Body of pancreas (tissue), 4 donors: ENCODE measurements at regions not wholly inside any gene's neighbourhood (a gene's known extent, or its start where the extent isn't known, plus 50 kb on each side); places are given as distances from the start of the nearest gene placed in this dataset.

Experiments
- ATAC-seq: fragments of 150-250 bp; one replicate; pipeline ENCODE4 v1.9.1; 2016
- DNase-seq, 4 donors: peaks; one replicate each; pipeline ENCODE4 v3.0.0-alpha.2; 2019
- H3K27ac ChIP-seq, 4 donors: fragments of 200-600 bp; sonication (generic); 1 replicate in 3 of 4; 2 replicates in 1 of 4; pipeline versions ENCODE4 v1.5.1 to v1.6.1; 2016 to 2019; ENCODE audit warnings: mild to moderate bottlenecking in 1 of 4, mixed read lengths in 1 of 4, moderate library complexity in 1 of 4
- H3K27me3 ChIP-seq, 2 donors: fragments of 200-600 bp; sonication (generic); one replicate each; pipeline ENCODE4 v1.6.0; 2016; ENCODE audit warnings: mild to moderate bottlenecking in 1 of 2
- H3K36me3 ChIP-seq, 2 donors: fragments of 200-600 bp; sonication (generic); replicated peaks in 1 of 2; 2 replicates each; pipeline ENCODE4 v1.5.1; 2016; ENCODE audit warnings: low read depth in 2 of 2; ENCODE audit not compliant: insufficient read depth in 1 of 2
- H3K4me1 ChIP-seq: fragments of 200-600 bp; sonication (generic); one replicate; pipeline ENCODE4 v1.6.0; 2016
- H3K4me3 ChIP-seq, 2 donors: fragments of 200-600 bp; sonication (generic); 1 replicate in 1 of 2; 2 replicates in 1 of 2; pipeline ENCODE4 v1.5.1; 2016 to 2019
- H3K9me3 ChIP-seq, 3 donors: fragments of 200-600 bp; sonication (generic); 1 replicate in 2 of 3; 2 replicates in 1 of 3; pipeline ENCODE4 v1.5.1; 2016
- CTCF ChIP-seq, 7 experiments: fragments of 450-650 bp in 4 of 7; fragments of 200-600 bp in 3 of 7; sonication (generic) in 3 of 7; IDR thresholded peaks; one replicate each; pipeline ENCODE4 v1.5.1; 2016 to 2019; ENCODE audit warnings: antibody characterized with exemption in 7 of 7
- POLR2A ChIP-seq, 3 donors: fragments of 450-650 bp; IDR thresholded peaks; one replicate each; pipeline ENCODE4 v1.6.1; 2016; ENCODE audit warnings: antibody characterized with exemption in 3 of 3, mild to moderate bottlenecking in 2 of 3
- WGBS, 2 donors: methylation state at CpG; one replicate each; pipeline ENCODE4 v1.1.5; 2017; 5-methylcytosine and 5-hydroxymethylcytosine counted together
- intact Hi-C: fragments of 100-400 bp; cut with DNase I; formaldehyde crosslinking; loops from one replicate; pipeline ENCODE4 v1.15.1; 2023

GRCh38 chr4:137425281-137425680 lies 107.0 kb downstream of the PCDH18 start:
- H3K27me3 ChIP-seq: no peaks in the 10 kb centered on the region
- intact Hi-C loops: no loop called here
- DNase-seq (no peak), ATAC-seq (no peak)
- no peaks in the 10 kb centered on the region for H3K4me1 ChIP-seq
- H3K4me3 ChIP-seq: no peak overlapping the region
- TF ChIP-seq POLR2A (IDR thresholded peaks at IDR 0.05): no peak
- no peaks in the 10 kb centered on the region for H3K9me3 ChIP-seq
- H3K36me3 ChIP-seq: no peaks in the 10 kb centered on the region
- H3K27ac ChIP-seq: no peak overlapping the region

GRCh38 chr4:137422666-137423065 lies 109.6 kb downstream of the PCDH18 start:
- intact Hi-C loops: no loop called here
- Histone ChIP-seq H3K27ac (no peak overlapping the region), H3K27me3 (no peaks in the 10 kb centered on the region), H3K4me1 (no peaks in the 10 kb centered on the region), H3K36me3 (no peaks in the 10 kb centered on the region), H3K4me3 (no peak overlapping the region), H3K9me3 (no peaks in the 10 kb centered on the region)
- no peak for ATAC-seq
- no peak for DNase-seq
- WGBS, 2 donors: 65 to 74% methylated on average over 2 of the region's 2 CpGs
- TF ChIP-seq POLR2A (IDR thresholded peaks at IDR 0.05): no peak
- TF ChIP-seq CTCF (IDR thresholded peaks at IDR 0.05): no peak

- no peak for ATAC-seq
- no peak overlapping the region for H3K4me3 ChIP-seq
- H3K4me1 ChIP-seq: no peaks in the 10 kb centered on the region
- no peaks in the 10 kb centered on the region for H3K27me3 ChIP-seq
- intact Hi-C loops: no loop called here
- no peak for DNase-seq
- no peaks in the 10 kb centered on the region for H3K36me3 ChIP-seq
- H3K27ac ChIP-seq: no peak overlapping the region
- no peaks in the 10 kb centered on the region for H3K9me3 ChIP-seq
- TF ChIP-seq POLR2A (IDR thresholded peaks at IDR 0.05) (no peak), CTCF (IDR thresholded peaks at IDR 0.05) (no peak)
- 68 to 74% methylated on average over 8 of the region's 8 CpGs for WGBS, 2 donors
Observed at GRCh38 chr4:137421796-137422195, 110.5 kb downstream of the PCDH18 start.

GRCh38 chr4:137420901-137421396 lies 111.3 kb downstream of the PCDH18 start:
- TF ChIP-seq CTCF (IDR thresholded peaks at IDR 0.05): no peak
- TF ChIP-seq POLR2A (IDR thresholded peaks at IDR 0.05): no peak
- no peaks in the 10 kb centered on the region for H3K36me3 ChIP-seq
- WGBS, 2 donors: 94 to 96% methylated on average over 12 to 43 of the region's 43 CpGs
- intact Hi-C loops: no loop called here
- no peak overlapping the region for H3K27ac ChIP-seq
- no peaks in the 10 kb centered on the region for H3K27me3 ChIP-seq
- no peaks in the 10 kb centered on the region for H3K4me1 ChIP-seq
- no peak overlapping the region for H3K4me3 ChIP-seq
- DNase-seq: no peak
- no peak for ATAC-seq
- H3K9me3 ChIP-seq: no peaks in the 10 kb centered on the region

GRCh38 chr4:137417676-137418075 lies 114.6 kb downstream of the PCDH18 start:
- no peaks in the 10 kb centered on the region for H3K27me3 ChIP-seq
- intact Hi-C loops: no loop called here
- no peak for ATAC-seq
- TF ChIP-seq POLR2A (IDR thresholded peaks at IDR 0.05) (no peak), CTCF (IDR thresholded peaks at IDR 0.05) (no peak)
- H3K9me3 ChIP-seq: no peaks in the 10 kb centered on the region
- no peak overlapping the region for H3K4me3 ChIP-seq
- H3K36me3 ChIP-seq: no peaks in the 10 kb centered on the region
- no peak for DNase-seq
- H3K4me1 ChIP-seq: no peaks in the 10 kb centered on the region
- WGBS, 2 donors: 58 to 87% methylated on average over 2 of the region's 2 CpGs
- no peak overlapping the region for H3K27ac ChIP-seq
